Right lobe of liver (tissue), 6 donors: ENCODE measurements at regions not wholly inside any gene's neighbourhood (a gene's known extent, or its start where the extent isn't known, plus 50 kb on each side); places are given as distances from the start of the nearest gene placed in this dataset.

Source experiments
- ATAC-seq, 4 donors: fragments of 200-7000 bp; cut with Tn5 transposase; one replicate each; pipeline ENCODE4 v1.9.1; 2020; ENCODE audit warnings: mild to moderate bottlenecking in 4 of 4, moderate library complexity in 4 of 4
- DNase-seq, 3 donors: peaks; one replicate each; pipeline ENCODE4 v3.0.0-alpha.2; 2020
- H3K27ac ChIP-seq, 3 donors: fragments of 200-600 bp; one replicate each; pipeline ENCODE4 v1.8.0; 2022
- H3K27me3 ChIP-seq, 2 donors: fragments of 200-600 bp; one replicate each; pipeline ENCODE4 v1.8.0; 2022
- H3K36me3 ChIP-seq, 4 donors: fragments of 200-600 bp; sonication (generic) in 1 of 4; one replicate each; pipeline versions ENCODE4 v1.5.1 to v1.8.0; 2017 to 2022; ENCODE audit warnings: control low read depth in 1 of 4
- H3K4me1 ChIP-seq, 4 donors: fragments of 200-600 bp; sonication (generic) in 1 of 4; one replicate each; pipeline versions ENCODE4 v1.5.1 to v1.8.0; 2017 to 2022; ENCODE audit warnings: control low read depth in 1 of 4
- H3K4me3 ChIP-seq, 3 donors: fragments of 200-600 bp; one replicate each; pipeline ENCODE4 v1.8.0; 2022
- H3K9me3 ChIP-seq, 4 donors: fragments of 200-600 bp; sonication (generic) in 1 of 4; one replicate each; pipeline versions ENCODE4 v1.5.1 to v1.8.0; 2017 to 2022; ENCODE audit warnings: control low read depth in 1 of 4
- POLR2A ChIP-seq: fragments of 450-650 bp; IDR thresholded peaks from one replicate; pipeline ENCODE4 v1.6.1; 2017; ENCODE audit warnings: antibody characterized with exemption, mild to moderate bottlenecking
- WGBS: methylation state at CpG from one replicate; pipeline ENCODE4 v1.1.6; 2018; ENCODE audit warnings: low coverage, low lambda C conversion rate; ENCODE audit not compliant: insufficient coverage; ENCODE audit errors: missing lambda C conversion rate; 5-methylcytosine and 5-hydroxymethylcytosine counted together
- intact Hi-C, 2 donors: fragments of 100-400 bp; cut with DNase I; formaldehyde crosslinking; loops; one replicate each; pipeline versions ENCODE4 v1.11.2 to v1.14.1; 2022
- TF ChIP-seq, protein P1 (sequence below), 4 donors: fragments of 200-600 bp in 3 of 4; fragments of 450-650 bp in 1 of 4; IDR thresholded peaks; one replicate each; pipeline versions ENCODE4 v1.5.1 to v1.8.0; 2016 to 2022; ENCODE audit warnings: antibody characterized with exemption in 4 of 4, mild to moderate bottlenecking in 2 of 4
- donor health status: DM: no; HTN: yes; CAD: no.
- donor health status: DM: no; HTN: no; CAD: no.
- donor health status: DM: no; HTN: no; CAD: no.
- donor health status: DM: no; HTN: yes; CAD: no.
- donor health status: DM: no; HTN: yes; CAD: no.

DNA sequence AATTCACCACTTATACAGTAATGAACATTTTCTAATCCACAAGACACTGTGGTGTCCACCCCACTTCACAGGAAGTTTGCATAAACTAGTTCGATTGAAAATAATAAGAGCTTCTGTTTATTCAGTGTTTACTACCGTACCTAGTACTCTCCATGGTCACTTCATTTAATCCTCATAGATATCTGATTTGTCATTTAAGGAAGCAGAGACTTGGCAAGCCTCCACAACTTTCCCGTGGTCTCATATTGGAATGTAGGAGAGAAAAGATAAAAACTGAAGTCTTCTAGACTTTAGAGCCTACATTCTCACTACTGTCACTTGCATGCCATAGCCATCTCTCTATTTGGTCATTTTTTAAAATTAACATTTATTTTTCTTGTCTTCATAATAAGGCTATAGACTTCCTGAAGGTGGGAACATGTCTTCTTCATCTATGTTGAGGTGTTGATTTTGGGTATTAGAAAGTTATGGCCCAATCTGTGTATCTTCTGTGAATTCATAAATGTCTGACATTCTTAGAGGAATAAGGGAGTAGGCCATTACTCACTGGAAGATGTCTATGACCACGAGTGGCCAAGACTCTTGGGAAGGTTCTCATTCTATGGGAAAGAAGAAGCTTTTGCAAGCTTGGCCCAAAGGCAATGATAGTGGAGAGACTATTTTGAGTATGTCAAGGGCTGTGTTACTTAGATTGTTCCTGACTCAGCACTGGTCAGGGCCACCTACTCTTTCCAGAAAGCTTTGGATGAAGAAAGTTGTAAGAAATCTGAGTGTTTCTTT lies 423.7 kb downstream of the LRIG3 start:
- ATAC-seq (no peak), DNase-seq (no peak)
- H3K27me3 ChIP-seq = no peaks in the 10 kb centered on the region
- intact Hi-C loops = no loop called here
- no peak overlapping the region for H3K4me3 ChIP-seq
- H3K9me3 ChIP-seq = no peaks in the 10 kb centered on the region
- WGBS = 35% methylated on average over 4 of the region's 4 CpGs
- no peak overlapping the region for H3K27ac ChIP-seq
- no peaks in the 10 kb centered on the region for H3K36me3 ChIP-seq
- H3K4me1 ChIP-seq = no peaks in the 10 kb centered on the region
- TF ChIP-seq, protein P1, sequence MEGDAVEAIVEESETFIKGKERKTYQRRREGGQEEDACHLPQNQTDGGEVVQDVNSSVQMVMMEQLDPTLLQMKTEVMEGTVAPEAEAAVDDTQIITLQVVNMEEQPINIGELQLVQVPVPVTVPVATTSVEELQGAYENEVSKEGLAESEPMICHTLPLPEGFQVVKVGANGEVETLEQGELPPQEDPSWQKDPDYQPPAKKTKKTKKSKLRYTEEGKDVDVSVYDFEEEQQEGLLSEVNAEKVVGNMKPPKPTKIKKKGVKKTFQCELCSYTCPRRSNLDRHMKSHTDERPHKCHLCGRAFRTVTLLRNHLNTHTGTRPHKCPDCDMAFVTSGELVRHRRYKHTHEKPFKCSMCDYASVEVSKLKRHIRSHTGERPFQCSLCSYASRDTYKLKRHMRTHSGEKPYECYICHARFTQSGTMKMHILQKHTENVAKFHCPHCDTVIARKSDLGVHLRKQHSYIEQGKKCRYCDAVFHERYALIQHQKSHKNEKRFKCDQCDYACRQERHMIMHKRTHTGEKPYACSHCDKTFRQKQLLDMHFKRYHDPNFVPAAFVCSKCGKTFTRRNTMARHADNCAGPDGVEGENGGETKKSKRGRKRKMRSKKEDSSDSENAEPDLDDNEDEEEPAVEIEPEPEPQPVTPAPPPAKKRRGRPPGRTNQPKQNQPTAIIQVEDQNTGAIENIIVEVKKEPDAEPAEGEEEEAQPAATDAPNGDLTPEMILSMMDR (IDR thresholded peaks at IDR 0.05) = no peak
- TF ChIP-seq POLR2A = no peak

DNA sequence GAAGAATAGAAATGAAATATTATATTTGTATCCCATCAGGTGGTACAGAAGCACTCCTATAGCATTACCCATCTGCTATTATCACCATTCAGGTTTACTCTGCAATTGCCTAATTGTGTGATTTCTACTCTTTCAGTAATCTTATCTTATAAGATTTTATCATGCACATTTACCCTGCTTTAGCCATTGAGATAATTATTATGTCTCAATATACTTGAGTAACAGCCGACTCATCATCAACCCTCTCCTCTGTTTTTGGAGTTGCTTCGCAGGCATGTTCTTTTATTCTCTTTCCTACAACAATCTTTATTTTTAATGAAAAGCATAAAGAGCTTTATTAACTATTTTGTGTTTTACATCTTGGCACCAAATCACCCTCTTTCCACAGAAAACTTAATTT lies 419.9 kb downstream of the LRIG3 start:
- H3K27ac ChIP-seq = no peak overlapping the region
- intact Hi-C loops = no loop called here
- TF ChIP-seq, protein P1 (IDR thresholded peaks at IDR 0.05) = no peak
- TF ChIP-seq POLR2A = no peak
- ATAC-seq (no peak), DNase-seq (no peak)
- WGBS = 75% methylated on average over 2 of the region's 2 CpGs
- H3K27me3 ChIP-seq = no peaks in the 10 kb centered on the region
- no peaks in the 10 kb centered on the region for H3K36me3 ChIP-seq
- H3K4me3 ChIP-seq = no peak overlapping the region
- no peaks in the 10 kb centered on the region for H3K9me3 ChIP-seq
- no peaks in the 10 kb centered on the region for H3K4me1 ChIP-seq

DNA sequence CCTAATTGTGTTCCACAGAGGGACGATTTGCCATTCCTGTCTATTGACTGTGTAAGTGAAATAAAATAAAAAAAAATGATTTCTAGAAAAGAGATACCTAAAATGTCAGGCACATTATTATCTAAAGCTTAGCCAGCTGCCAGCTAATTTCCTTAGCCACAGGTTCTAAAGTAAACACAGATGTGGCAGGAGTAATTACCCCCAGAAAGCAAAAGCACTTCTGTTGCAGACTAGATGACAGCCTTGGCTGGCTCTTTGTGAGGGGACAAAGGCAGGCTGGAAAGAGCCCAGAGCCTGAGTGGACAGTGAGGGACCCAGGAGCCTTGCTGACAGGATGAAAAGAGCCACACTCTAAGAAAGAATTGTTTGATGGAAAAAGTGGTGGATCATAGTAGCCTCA lies 418.1 kb downstream of the LRIG3 start:
- intact Hi-C loops = no loop called here
- H3K36me3 ChIP-seq = no peaks in the 10 kb centered on the region
- H3K9me3 ChIP-seq = no peaks in the 10 kb centered on the region
- 18% methylated on average over 1 of the region's 1 CpG for WGBS
- no peak overlapping the region for H3K27ac ChIP-seq
- H3K4me1 ChIP-seq = no peaks in the 10 kb centered on the region
- no peak overlapping the region for H3K4me3 ChIP-seq
- no peak for DNase-seq
- H3K27me3 ChIP-seq = no peaks in the 10 kb centered on the region
- no peak for ATAC-seq
- TF ChIP-seq, protein P1 (IDR thresholded peaks at IDR 0.05) = no peak
- no peak for TF ChIP-seq POLR2A

DNA sequence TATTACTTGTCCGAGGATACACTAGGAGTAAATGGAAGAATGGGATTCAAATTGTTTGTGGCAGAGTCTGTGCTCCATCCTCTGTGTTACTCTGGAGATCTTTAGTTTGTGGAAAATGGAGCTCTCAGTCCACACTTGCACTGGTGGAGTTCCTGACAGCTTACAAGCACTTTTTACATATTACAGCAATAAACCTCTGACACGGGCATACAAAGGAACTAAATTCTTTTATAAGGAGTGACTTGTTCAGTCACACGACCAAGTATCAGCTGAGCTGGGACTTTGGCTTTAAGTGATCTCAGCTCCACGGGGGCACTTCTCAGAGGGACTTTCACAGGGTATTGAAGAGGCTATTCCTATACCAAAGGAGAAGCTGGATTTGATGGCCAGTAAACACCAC lies 417.5 kb downstream of the LRIG3 start:
- Histone ChIP-seq H3K9me3 (no peaks in the 10 kb centered on the region), H3K27ac (no peak overlapping the region), H3K4me3 (no peak overlapping the region), H3K36me3 (no peaks in the 10 kb centered on the region), H3K27me3 (no peaks in the 10 kb centered on the region), H3K4me1 (no peaks in the 10 kb centered on the region)
- no peak for TF ChIP-seq POLR2A
- TF ChIP-seq, protein P1 (IDR thresholded peaks at IDR 0.05) = no peak
- ATAC-seq (no peak), DNase-seq (no peak)
- intact Hi-C loops = no loop called here
- WGBS = 26% methylated on average over 4 of the region's 4 CpGs
